Left lung (tissue), 4 donors: ENCODE measurements at regions not wholly inside any gene's neighbourhood (a gene's known extent, or its start where the extent isn't known, plus 50 kb on each side); places are given as distances from the start of the nearest gene placed in this dataset.

ENCODE experiments used
- ATAC-seq: fragments of 200-7000 bp; cut with Tn5 transposase; one replicate; pipeline ENCODE4 v1.9.1; 2020; ENCODE audit warnings: moderate library complexity
- DNase-seq, 4 donors: peaks; one replicate each; pipeline ENCODE4 v3.0.0-alpha.2; 2013 to 2020
- H3K27ac ChIP-seq, 2 donors: fragments of 200-600 bp; sonication (generic) in 1 of 2; one replicate each; pipeline versions ENCODE4 v1.5.0 to v1.8.0; 2020 to 2021
- H3K27me3 ChIP-seq, 2 donors: fragments of 200-600 bp; sonication (generic) in 1 of 2; one replicate each; pipeline versions ENCODE4 v1.5.0 to v1.8.0; 2020 to 2021
- H3K36me3 ChIP-seq, 2 donors: fragments of 200-600 bp; sonication (generic) in 1 of 2; one replicate each; pipeline versions ENCODE4 v1.5.0 to v1.8.0; 2020 to 2021
- H3K4me1 ChIP-seq, 2 donors: fragments of 200-600 bp; one replicate each; pipeline ENCODE4 v1.8.0; 2021
- H3K4me3 ChIP-seq, 2 donors: fragments of 200-600 bp; sonication (generic) in 1 of 2; one replicate each; pipeline versions ENCODE4 v1.5.0 to v1.8.0; 2020 to 2021; ENCODE audit warnings: mild to moderate bottlenecking in 1 of 2
- H3K9me3 ChIP-seq, 2 donors: fragments of 200-600 bp; sonication (generic) in 1 of 2; one replicate each; pipeline versions ENCODE4 v1.5.0 to v1.8.0; 2020 to 2021
- intact Hi-C, 2 donors: fragments of 100-400 bp; cut with DNase I; formaldehyde crosslinking; loops; one replicate each; pipeline versions ENCODE4 v1.11.2 to v1.14.2; 2022
- TF ChIP-seq, protein P1 (sequence below), 2 donors: fragments of 200-600 bp; sonication (generic) in 1 of 2; IDR thresholded peaks; one replicate each; pipeline versions ENCODE4 v1.5.0 to v1.8.0; 2021; ENCODE audit warnings: antibody characterized with exemption in 2 of 2
- donor health status: DM: no; HTN: yes; CAD: no.
- donor health status: DM: no; HTN: no; CAD: no.

DNA sequence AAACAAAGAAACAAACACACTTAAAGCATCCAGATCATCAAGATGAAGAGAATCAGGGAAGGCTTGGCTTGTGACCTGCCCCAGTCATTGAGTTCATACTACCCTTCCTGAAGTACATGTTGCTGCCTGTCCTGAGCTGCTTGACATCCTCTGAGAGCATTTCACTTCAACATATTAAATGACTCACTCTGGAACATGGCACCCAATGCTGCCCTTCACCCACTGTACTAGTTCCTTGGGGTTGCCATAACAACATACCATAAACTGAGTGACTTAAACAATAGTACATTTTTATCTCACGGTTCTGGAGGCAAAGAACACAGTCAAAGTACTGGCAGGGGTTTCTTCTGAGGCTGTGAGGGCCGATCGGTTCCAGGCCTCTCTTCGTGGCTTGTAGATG lies 371.3 kb downstream of the RNF144A start:
- Histone ChIP-seq H3K27ac (no peak overlapping the region), H3K9me3 (no peaks in the 10 kb centered on the region), H3K4me1 (no peaks in the 10 kb centered on the region), H3K27me3 (no peaks in the 10 kb centered on the region), H3K36me3 (no peaks in the 10 kb centered on the region), H3K4me3 (no peak overlapping the region)
- DNase-seq, result no peak
- intact Hi-C loops, result no loop called here
- TF ChIP-seq, protein P1, sequence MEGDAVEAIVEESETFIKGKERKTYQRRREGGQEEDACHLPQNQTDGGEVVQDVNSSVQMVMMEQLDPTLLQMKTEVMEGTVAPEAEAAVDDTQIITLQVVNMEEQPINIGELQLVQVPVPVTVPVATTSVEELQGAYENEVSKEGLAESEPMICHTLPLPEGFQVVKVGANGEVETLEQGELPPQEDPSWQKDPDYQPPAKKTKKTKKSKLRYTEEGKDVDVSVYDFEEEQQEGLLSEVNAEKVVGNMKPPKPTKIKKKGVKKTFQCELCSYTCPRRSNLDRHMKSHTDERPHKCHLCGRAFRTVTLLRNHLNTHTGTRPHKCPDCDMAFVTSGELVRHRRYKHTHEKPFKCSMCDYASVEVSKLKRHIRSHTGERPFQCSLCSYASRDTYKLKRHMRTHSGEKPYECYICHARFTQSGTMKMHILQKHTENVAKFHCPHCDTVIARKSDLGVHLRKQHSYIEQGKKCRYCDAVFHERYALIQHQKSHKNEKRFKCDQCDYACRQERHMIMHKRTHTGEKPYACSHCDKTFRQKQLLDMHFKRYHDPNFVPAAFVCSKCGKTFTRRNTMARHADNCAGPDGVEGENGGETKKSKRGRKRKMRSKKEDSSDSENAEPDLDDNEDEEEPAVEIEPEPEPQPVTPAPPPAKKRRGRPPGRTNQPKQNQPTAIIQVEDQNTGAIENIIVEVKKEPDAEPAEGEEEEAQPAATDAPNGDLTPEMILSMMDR (IDR thresholded peaks at IDR 0.05), result no peak
- ATAC-seq, result no peak

DNA sequence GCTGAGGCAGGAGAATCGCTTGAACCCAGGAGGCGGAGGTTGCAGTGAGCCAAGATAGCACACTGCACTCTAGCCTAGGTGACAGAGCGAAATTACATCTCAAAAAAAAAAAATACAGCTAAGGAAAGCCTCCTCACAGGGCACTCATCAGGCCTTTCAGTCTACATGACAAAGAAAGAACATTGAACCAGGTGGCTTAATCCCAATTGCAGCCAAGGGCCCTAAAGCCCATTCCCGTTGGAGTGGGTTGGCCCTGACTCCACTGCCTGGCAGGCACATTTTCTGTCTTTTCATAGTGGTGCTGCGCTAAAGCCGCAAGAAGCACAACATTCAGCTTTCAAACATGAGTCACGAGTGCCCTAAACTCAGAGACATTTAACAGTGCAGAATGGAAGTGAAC lies 372.5 kb downstream of the RNF144A start:
- no peak for ATAC-seq
- TF ChIP-seq, protein P1 (IDR thresholded peaks at IDR 0.05), result no peak
- DNase-seq, result no peak
- H3K9me3 ChIP-seq, result no peaks in the 10 kb centered on the region
- no peaks in the 10 kb centered on the region for H3K4me1 ChIP-seq
- H3K27me3 ChIP-seq, result no peaks in the 10 kb centered on the region
- intact Hi-C loops, result no loop called here
- no peaks in the 10 kb centered on the region for H3K36me3 ChIP-seq
- no peak overlapping the region for H3K4me3 ChIP-seq
- H3K27ac ChIP-seq, result no peak overlapping the region

DNA sequence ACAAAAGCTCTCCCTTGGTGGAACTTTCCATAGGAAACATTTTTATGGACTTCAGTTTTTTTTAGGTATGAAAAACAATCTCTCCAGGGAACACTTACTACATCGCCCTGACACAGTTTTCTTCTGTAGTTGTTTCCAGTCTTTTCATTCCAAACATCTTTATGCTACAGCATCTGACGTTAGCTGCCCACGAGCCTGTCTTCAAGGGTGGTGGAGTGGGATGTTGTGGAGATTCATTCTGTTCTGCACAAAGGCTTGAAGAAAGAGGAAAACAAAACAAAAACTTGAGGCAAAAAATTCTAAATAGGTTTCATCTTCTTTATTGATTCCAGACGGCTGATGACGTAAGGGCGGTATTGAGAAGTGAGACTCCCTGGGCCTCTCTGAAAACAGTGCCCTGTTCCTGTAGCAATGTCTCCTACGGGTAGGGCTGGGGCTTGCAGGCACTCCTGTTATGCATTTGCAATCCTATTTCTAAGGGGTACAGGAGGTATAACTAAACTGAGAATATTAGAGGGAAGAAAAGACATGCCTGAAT lies 375.0 kb downstream of the RNF144A start:
- H3K27me3 ChIP-seq, result no peaks in the 10 kb centered on the region
- no peaks in the 10 kb centered on the region for H3K4me1 ChIP-seq
- H3K27ac ChIP-seq, result no peak overlapping the region
- ATAC-seq, result no peak
- TF ChIP-seq, protein P1 (IDR thresholded peaks at IDR 0.05), result no peak
- no peak overlapping the region for H3K4me3 ChIP-seq
- no peaks in the 10 kb centered on the region for H3K36me3 ChIP-seq
- no peaks in the 10 kb centered on the region for H3K9me3 ChIP-seq
- intact Hi-C loops, result no loop called here
- DNase-seq, result no peak

DNA sequence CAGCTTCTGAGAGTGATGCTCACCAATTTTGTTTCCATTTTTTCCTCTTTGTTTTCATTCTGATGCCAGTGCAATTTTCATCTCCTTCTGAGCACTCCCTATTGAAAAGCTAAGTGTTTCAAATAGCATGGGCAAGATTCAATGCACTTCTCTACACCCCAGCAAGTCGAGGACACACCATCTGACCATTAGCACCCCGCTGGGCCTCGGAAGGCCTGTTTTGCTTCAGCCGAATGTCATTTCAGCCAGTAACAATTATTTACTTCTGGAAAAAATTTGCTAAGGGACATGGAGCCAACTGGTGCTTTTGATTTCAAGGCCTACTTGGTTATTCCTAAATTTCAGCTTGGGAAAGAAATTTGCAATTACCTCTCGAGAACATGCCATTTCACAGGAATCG lies 392.4 kb downstream of the RNF144A start:
- H3K4me3 ChIP-seq, result no peak overlapping the region
- intact Hi-C loops, result no loop called here
- ATAC-seq (no peak), DNase-seq (no peak)
- no peaks in the 10 kb centered on the region for H3K36me3 ChIP-seq
- H3K9me3 ChIP-seq, result no peaks in the 10 kb centered on the region
- TF ChIP-seq, protein P1 (IDR thresholded peaks at IDR 0.05), result no peak
- H3K27me3 ChIP-seq, result no peaks in the 10 kb centered on the region
- H3K4me1 ChIP-seq, result no peaks in the 10 kb centered on the region
- H3K27ac ChIP-seq, result no peak overlapping the region

DNA sequence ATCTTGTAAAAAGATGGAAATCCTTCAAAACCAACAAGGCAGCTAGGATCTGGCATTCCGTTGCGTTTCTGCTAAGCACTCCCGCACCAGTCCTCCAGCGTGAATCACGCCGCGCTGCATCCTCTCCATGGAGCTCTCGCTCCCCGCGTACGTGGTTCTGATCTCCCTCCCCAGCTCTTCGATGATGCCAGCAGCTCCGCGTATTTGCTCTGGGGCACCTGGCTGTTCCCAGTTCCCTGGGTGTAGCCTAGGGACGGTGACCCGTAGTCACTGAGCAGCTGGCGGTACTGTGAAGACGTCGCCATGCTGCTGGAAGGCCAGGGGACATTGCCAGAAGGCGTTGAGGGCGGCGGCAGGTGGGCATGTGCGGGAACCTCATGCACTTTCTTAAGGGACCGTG lies 407.5 kb downstream of the RNF144A start:
- Histone ChIP-seq H3K27ac (no peak overlapping the region), H3K4me1 (no peaks in the 10 kb centered on the region), H3K9me3 (no peaks in the 10 kb centered on the region), H3K36me3 (no peaks in the 10 kb centered on the region), H3K4me3 (no peak overlapping the region), H3K27me3 (peaks cover 0 to 9% of the 10 kb centered on the region in 2 donors)
- TF ChIP-seq, protein P1 (IDR thresholded peaks at IDR 0.05), result no peak
- intact Hi-C loops, result no loop called here
- peak in 1 of 4 donors; percentile 51 for DNase-seq
- ATAC-seq, result no peak
